Thoracic aorta (tissue), 2 donors: ENCODE measurements at regions not wholly inside any gene's neighbourhood (a gene's known extent, or its start where the extent isn't known, plus 50 kb on each side); places are given as distances from the start of the nearest gene placed in this dataset.
A peak's percentile ranks its signal among the peaks of the same experiment; 100 is the strongest.

Experiments
- ATAC-seq: fragments of 150-250 bp; one replicate; pipeline ENCODE4 v1.8.0; 2017; ENCODE audit warnings: low read depth; ENCODE audit not compliant: insufficient number of reproducible peaks, low FRiP score
- DNase-seq: peaks from one replicate; pipeline ENCODE4 v3.0.0-alpha.2; 2020; ENCODE audit warnings: low spot score
- H3K27ac ChIP-seq, 2 donors: fragments of 200-600 bp; sonication (generic); 1 replicate in 1 of 2; 2 replicates in 1 of 2; pipeline ENCODE4 v1.5.1; 2016; ENCODE audit warnings: mild to moderate bottlenecking in 2 of 2, moderate library complexity in 2 of 2
- H3K27me3 ChIP-seq: fragments of 200-600 bp; sonication (generic); replicated peaks from 2 replicates; pipeline ENCODE4 v1.6.0; 2016; ENCODE audit warnings: mild to moderate bottlenecking; ENCODE audit not compliant: insufficient read depth
- H3K36me3 ChIP-seq: fragments of 200-600 bp; sonication (generic); one replicate; pipeline ENCODE4 v1.5.1; 2016
- H3K4me1 ChIP-seq, 2 donors: fragments of 200-600 bp; sonication (generic); 1 replicate in 1 of 2; 2 replicates in 1 of 2; pipeline versions ENCODE4 v1.5.1 to v1.6.0; 2016; ENCODE audit warnings: low read depth in 2 of 2, mild to moderate bottlenecking in 1 of 2; ENCODE audit not compliant: control insufficient read depth in 1 of 2
- H3K4me3 ChIP-seq: fragments of 200-600 bp; sonication (generic); 2 replicates; pipeline ENCODE4 v1.5.1; 2016; ENCODE audit warnings: mild to moderate bottlenecking
- H3K9me3 ChIP-seq: fragments of 200-600 bp; sonication (generic); 2 replicates; pipeline ENCODE4 v1.5.1; 2016
- TF ChIP-seq, protein P1 (sequence below): fragments of 200-600 bp; sonication (generic); IDR thresholded peaks from one replicate; pipeline ENCODE4 v1.5.1; 2019; ENCODE audit warnings: antibody characterized with exemption

DNA sequence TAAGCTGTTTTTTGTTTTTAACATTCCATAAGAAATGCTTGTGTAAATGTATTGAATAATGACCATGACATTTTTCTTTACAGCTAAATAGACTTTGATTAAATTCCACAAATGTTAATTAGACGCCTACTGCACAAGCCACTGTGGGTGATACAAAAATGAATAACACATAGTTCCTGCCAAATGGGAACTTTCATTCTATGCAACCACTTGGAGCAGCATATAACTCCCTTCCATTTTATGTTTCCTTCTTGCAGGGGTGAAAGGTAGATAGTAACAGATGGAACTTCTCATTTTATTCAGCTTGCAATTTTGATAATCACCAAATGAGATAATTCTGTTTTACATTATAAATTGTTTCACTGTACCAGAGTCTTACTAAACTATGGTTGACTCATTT, 70.0 kb upstream of the THUMPD2 start:
- H3K27me3 ChIP-seq, result no peaks in the 10 kb centered on the region
- H3K4me3 ChIP-seq, result no peak overlapping the region
- no peak overlapping the region for H3K27ac ChIP-seq
- no peaks in the 10 kb centered on the region for H3K9me3 ChIP-seq
- TF ChIP-seq, protein P1, sequence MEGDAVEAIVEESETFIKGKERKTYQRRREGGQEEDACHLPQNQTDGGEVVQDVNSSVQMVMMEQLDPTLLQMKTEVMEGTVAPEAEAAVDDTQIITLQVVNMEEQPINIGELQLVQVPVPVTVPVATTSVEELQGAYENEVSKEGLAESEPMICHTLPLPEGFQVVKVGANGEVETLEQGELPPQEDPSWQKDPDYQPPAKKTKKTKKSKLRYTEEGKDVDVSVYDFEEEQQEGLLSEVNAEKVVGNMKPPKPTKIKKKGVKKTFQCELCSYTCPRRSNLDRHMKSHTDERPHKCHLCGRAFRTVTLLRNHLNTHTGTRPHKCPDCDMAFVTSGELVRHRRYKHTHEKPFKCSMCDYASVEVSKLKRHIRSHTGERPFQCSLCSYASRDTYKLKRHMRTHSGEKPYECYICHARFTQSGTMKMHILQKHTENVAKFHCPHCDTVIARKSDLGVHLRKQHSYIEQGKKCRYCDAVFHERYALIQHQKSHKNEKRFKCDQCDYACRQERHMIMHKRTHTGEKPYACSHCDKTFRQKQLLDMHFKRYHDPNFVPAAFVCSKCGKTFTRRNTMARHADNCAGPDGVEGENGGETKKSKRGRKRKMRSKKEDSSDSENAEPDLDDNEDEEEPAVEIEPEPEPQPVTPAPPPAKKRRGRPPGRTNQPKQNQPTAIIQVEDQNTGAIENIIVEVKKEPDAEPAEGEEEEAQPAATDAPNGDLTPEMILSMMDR, result no peak
- no peaks in the 10 kb centered on the region for H3K36me3 ChIP-seq
- DNase-seq (no peak), ATAC-seq (no peak)
- H3K4me1 ChIP-seq, result peaks cover 7 to 11% of the 10 kb centered on the region in 2 donors

DNA sequence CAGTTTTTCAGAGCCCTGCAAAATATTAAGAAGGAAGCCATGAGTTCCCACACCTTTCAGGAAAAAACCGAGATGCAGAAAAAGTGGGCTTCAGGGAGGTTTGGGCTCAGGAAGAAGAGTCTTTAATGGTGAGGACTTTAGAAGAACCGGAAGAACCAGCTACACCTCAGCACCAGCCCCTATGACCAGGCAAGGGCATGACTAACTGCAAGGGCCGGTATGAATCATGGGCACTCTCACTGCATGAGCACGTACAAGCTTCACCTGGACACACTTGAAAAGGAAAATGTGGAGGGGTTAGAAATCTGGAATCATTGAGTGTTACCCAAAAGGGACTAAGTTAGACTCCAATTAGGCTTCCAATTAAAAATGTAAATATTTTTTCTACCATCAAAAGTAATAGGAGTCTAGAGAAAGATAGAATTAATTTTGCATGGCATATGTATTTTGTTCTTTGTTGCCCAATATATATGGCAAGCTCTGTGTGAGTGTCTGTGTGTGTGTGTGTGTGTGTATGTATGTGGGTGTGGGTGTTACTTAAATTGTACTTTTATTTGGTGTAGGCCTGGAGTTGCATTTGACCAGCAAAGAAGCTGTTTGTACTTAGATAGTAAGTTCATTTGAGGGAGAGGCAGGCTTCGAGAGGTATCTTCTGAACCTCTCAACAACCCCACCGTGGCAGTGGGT, 66.5 kb upstream of the THUMPD2 start:
- ATAC-seq (no peak), DNase-seq (no peak)
- Histone ChIP-seq H3K9me3 (no peaks in the 10 kb centered on the region), H3K4me3 (no peak overlapping the region), H3K27ac (no peak overlapping the region), H3K36me3 (no peaks in the 10 kb centered on the region), H3K27me3 (no peaks in the 10 kb centered on the region), H3K4me1 (no peaks in the 10 kb centered on the region)
- TF ChIP-seq, protein P1, result no peak

DNA sequence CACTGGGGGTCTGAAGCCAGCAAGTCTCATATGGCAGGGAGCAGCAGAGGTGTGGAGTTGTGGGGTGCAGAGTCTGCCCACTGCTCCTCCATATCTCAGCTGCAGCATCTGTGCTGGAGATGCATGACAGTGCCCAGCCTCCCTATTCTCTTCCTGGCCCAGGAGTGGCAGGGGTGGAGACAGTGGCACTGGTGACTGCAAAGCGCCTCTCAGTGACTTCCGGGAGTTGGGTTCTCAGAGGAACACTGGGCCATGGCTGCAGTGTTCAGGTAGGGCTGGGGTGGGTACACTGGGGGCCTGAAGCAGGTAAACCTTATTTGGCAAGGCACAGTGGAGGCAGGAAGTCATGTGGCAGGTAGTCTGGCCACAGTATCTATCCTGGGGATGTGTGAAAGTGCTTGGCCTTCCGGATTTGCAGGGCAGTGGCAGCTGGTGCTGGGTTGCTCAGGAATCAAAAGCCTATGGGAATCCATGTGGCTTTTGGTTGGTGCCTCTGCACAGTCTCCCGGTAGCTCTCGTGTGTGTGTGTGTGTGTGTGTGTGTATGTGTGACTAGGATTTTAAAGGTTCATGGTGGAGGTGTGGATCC, 60.3 kb upstream of the THUMPD2 start:
- ATAC-seq, result no peak
- Histone ChIP-seq H3K27me3 (no peaks in the 10 kb centered on the region), H3K4me3 (no peak overlapping the region), H3K9me3 (peaks cover 10% of the 10 kb centered on the region), H3K4me1 (no peaks in the 10 kb centered on the region), H3K27ac (no peak overlapping the region), H3K36me3 (no peaks in the 10 kb centered on the region)
- TF ChIP-seq, protein P1, result no peak
- no peak for DNase-seq

- Histone ChIP-seq H3K36me3 (no peaks in the 10 kb centered on the region), H3K27ac (no peak overlapping the region), H3K4me1 (no peaks in the 10 kb centered on the region), H3K4me3 (no peak overlapping the region), H3K27me3 (no peaks in the 10 kb centered on the region), H3K9me3 (peaks cover 10% of the 10 kb centered on the region)
- no peak for DNase-seq
- ATAC-seq, result no peak
- TF ChIP-seq, protein P1, result no peak
These were observed 59.5 kb upstream of the THUMPD2 start for GRCh38 chr2:39838589-39838988.

- ATAC-seq (no peak), DNase-seq (no peak)
These were observed 58.9 kb upstream of the THUMPD2 start for GRCh38 chr2:39837856-39838453.

More at GRCh38 chr2:39837856-39838453, 58.9 kb upstream of the THUMPD2 start:
- peaks cover 10% of the 10 kb centered on the region for H3K9me3 ChIP-seq
- H3K4me1 ChIP-seq, result no peaks in the 10 kb centered on the region
- H3K36me3 ChIP-seq, result no peaks in the 10 kb centered on the region
- no peaks in the 10 kb centered on the region for H3K27me3 ChIP-seq
- H3K4me3 ChIP-seq, result no peak overlapping the region
- TF ChIP-seq, protein P1, result peak; percentile 48
- no peak overlapping the region for H3K27ac ChIP-seq
